PFSK-1 (cell line): ENCODE measurements at regions not wholly inside any gene's neighbourhood (a gene's known extent, or its start where the extent isn't known, plus 50 kb on each side); places are given as distances from the start of the nearest gene placed in this dataset.

Experiments used
- FOXP2 ChIP-seq: optimal IDR thresholded peaks from 2 replicates; pipeline ENCODE3; 2011; ENCODE audit warnings: borderline replicate concordance, control low read depth, inconsistent platforms; ENCODE audit not compliant: insufficient read depth; ENCODE audit errors: extremely low read length, extremely low read depth
- POLR2AphosphoS5 ChIP-seq: IDR thresholded peaks from 2 replicates; pipeline ENCODE4 v1.6.1; 2012; ENCODE audit warnings: low read depth, mild to moderate bottlenecking, control low read depth, low read length, moderate library complexity
- SIN3A ChIP-seq: IDR thresholded peaks from 2 replicates; pipeline ENCODE4 v1.6.1; 2012; ENCODE audit warnings: mild to moderate bottlenecking, low read length, moderate library complexity, borderline replicate concordance; ENCODE audit not compliant: insufficient read depth
- TAF1 ChIP-seq: IDR thresholded peaks from 2 replicates; pipeline ENCODE4 v1.6.1; 2012; ENCODE audit warnings: low read length, control low read depth, borderline replicate concordance; ENCODE audit not compliant: insufficient read depth
- TF ChIP-seq, protein P1 (sequence below), 2 experiments: IDR thresholded peaks; 2 replicates each; pipeline versions ENCODE4 v1.6.1 to v1.8.0; 2011 to 2012; ENCODE audit warnings: low read depth in 2 of 2, low read length in 2 of 2, control low read depth in 1 of 2, inconsistent platforms in 1 of 2, mild to moderate bottlenecking in 1 of 2, moderate library complexity in 1 of 2; ENCODE audit not compliant: insufficient read depth in 1 of 2

DNA sequence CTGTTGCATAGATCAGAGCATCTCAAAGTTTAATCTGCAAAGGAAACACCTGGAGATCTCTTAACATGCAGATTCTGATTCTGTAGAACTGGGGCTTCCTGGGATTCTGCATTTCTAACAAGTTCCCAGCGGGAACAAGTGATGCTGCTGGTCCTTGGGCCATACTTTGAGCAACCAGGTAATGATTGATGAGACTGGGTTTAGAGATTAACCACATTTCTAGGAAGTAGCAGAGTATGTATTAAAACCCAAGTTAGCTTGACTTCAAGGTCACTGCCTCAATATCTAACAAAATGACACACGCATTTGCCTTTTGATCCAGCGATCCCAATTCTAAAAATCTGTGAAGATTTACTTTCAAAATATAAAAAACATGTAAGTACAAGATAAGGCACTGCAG is 83.0 kb upstream of the DTNBP1 start:
- no peak for TF ChIP-seq TAF1
- TF ChIP-seq, protein P1, sequence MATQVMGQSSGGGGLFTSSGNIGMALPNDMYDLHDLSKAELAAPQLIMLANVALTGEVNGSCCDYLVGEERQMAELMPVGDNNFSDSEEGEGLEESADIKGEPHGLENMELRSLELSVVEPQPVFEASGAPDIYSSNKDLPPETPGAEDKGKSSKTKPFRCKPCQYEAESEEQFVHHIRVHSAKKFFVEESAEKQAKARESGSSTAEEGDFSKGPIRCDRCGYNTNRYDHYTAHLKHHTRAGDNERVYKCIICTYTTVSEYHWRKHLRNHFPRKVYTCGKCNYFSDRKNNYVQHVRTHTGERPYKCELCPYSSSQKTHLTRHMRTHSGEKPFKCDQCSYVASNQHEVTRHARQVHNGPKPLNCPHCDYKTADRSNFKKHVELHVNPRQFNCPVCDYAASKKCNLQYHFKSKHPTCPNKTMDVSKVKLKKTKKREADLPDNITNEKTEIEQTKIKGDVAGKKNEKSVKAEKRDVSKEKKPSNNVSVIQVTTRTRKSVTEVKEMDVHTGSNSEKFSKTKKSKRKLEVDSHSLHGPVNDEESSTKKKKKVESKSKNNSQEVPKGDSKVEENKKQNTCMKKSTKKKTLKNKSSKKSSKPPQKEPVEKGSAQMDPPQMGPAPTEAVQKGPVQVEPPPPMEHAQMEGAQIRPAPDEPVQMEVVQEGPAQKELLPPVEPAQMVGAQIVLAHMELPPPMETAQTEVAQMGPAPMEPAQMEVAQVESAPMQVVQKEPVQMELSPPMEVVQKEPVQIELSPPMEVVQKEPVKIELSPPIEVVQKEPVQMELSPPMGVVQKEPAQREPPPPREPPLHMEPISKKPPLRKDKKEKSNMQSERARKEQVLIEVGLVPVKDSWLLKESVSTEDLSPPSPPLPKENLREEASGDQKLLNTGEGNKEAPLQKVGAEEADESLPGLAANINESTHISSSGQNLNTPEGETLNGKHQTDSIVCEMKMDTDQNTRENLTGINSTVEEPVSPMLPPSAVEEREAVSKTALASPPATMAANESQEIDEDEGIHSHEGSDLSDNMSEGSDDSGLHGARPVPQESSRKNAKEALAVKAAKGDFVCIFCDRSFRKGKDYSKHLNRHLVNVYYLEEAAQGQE (IDR thresholded peaks at IDR 0.05; ENCODE audit: insufficient read depth in 1 of 2, low read depth in 2 of 2, low read length in 2 of 2), result no peak
- TF ChIP-seq FOXP2, result no peak
- no peak for TF ChIP-seq POLR2AphosphoS5
- TF ChIP-seq SIN3A, result no peak

- TF ChIP-seq POLR2AphosphoS5, result no peak
- TF ChIP-seq, protein P1 (IDR thresholded peaks at IDR 0.05; ENCODE audit: insufficient read depth in 1 of 2, low read depth in 2 of 2, low read length in 2 of 2), result no peak
- no peak for TF ChIP-seq FOXP2
- TF ChIP-seq SIN3A, result no peak
- no peak for TF ChIP-seq TAF1
Measured at GRCh38 chr6:15744818-15745402, 82.1 kb upstream of the DTNBP1 start.

- TF ChIP-seq SIN3A (no peak), TAF1 (no peak), FOXP2 (no peak), POLR2AphosphoS5 (no peak)
- TF ChIP-seq, protein P1 (IDR thresholded peaks at IDR 0.05; ENCODE audit: insufficient read depth in 1 of 2, low read depth in 2 of 2, low read length in 2 of 2), result no peak
Measured at GRCh38 chr6:15741405-15741804, 78.6 kb upstream of the DTNBP1 start.

- TF ChIP-seq, protein P1 (IDR thresholded peaks at IDR 0.05; ENCODE audit: insufficient read depth in 1 of 2, low read depth in 2 of 2, low read length in 2 of 2), result no peak
- TF ChIP-seq FOXP2 (no peak), POLR2AphosphoS5 (no peak), TAF1 (no peak), SIN3A (no peak)
Measured at GRCh38 chr6:15739867-15740266, 77.0 kb upstream of the DTNBP1 start.
